Urinary bladder (tissue), 3 donors: ENCODE measurements at regions not wholly inside any gene's neighbourhood (a gene's known extent, or its start where the extent isn't known, plus 50 kb on each side); places are given as distances from the start of the nearest gene placed in this dataset.
"Not testable (repeated sequence)": the region's sequence is repeated elsewhere in the genome, so short reads cannot be mapped to it uniquely, and the experiment has no call there.

Experiments used
- DNase-seq: peaks from one replicate; pipeline ENCODE4 v3.0.0-alpha.2; 2015; ENCODE audit errors: extremely low spot score
- H3K27ac ChIP-seq: one replicate; pipeline ENCODE4 v1.5.1; 2013; ENCODE audit warnings: low read depth, mild to moderate bottlenecking, moderate library complexity
- H3K36me3 ChIP-seq: one replicate; pipeline ENCODE4 v1.6.1; 2013; ENCODE audit warnings: mild to moderate bottlenecking, moderate library complexity; ENCODE audit not compliant: insufficient read depth
- H3K4me1 ChIP-seq: one replicate; pipeline ENCODE4 v1.6.1; 2013; ENCODE audit warnings: mild to moderate bottlenecking, moderate library complexity; ENCODE audit not compliant: insufficient read depth
- H3K4me3 ChIP-seq: one replicate; pipeline ENCODE4 v1.5.1; 2013; ENCODE audit warnings: low read depth, low read length
- WGBS: extraction: QIAGEN DNeasy Blood & Tissue Kit; methylation state at CpG from one replicate; pipeline ENCODE4 v1.1.7; 2013; 5-methylcytosine and 5-hydroxymethylcytosine counted together
- donor health status: healthy with polysubstance abuse.
- donor health status: healthy.

DNA sequence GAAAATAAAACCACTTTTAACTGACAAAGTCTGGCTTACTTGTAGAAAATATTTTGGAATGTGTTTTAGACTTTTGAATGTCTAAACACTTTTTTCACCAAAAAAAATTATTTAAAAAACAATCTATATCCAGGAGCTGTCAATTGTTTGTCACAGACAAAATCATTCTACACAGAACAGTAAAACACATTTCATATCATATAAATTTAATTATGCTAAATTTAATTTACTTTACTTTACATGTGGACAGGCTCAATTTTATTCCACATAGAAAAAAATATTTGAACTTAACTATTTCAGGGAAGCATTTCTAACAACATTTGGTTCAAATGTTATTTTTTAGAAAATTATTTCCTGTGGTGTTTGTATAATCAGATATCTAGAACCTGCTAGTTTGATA is 1417.0 kb downstream of the ZPLD1 start:
- DNase-seq: no peak
- H3K36me3 ChIP-seq: no peaks in the 10 kb centered on the region
- H3K27ac ChIP-seq: no peak overlapping the region
- H3K4me1 ChIP-seq: no peaks in the 10 kb centered on the region
- no peak overlapping the region for H3K4me3 ChIP-seq

DNA sequence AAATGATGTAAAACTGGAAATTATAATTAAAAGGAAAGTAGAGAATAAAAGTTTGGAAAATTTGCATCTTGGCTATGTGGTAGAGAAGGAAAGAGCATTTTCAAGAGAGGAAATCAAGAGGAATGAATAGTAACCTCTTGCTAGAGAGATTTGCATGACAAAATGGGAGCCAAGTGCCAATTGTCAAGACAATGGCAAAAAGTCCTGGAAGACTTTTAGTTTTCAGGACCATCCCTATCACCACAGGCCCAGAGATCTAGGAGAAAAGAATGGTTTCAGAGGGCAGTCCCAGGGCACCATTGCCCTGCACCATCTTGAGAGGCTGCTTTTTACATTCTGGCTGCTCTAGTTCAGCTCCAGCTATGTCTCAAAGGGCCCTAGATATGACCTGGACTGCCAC is 1427.6 kb downstream of the ZPLD1 start:
- Histone ChIP-seq H3K4me1 (no peaks in the 10 kb centered on the region), H3K36me3 (no peaks in the 10 kb centered on the region), H3K4me3 (no peak overlapping the region), H3K27ac (no peak overlapping the region)
- DNase-seq: no peak

DNA sequence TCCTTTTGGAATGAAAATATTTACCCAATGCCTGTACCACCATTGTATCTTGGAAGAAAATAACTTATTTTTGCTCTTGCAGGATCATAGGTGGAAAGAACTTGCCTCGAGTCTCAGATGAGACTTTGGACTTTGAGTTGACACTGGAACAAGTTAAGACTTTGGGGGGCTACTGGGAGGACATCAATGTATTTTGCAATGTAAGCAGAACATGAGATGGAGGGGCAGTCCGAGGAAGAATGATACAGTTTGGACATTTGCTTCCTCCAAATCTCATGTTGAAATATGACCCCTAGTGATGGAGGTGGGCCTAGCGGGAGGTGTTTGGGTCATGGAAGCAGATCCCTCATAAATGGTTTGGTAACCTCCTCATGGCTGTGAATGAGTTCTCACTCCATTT is 1428.6 kb downstream of the ZPLD1 start:
- H3K27ac ChIP-seq: no peak overlapping the region
- no peaks in the 10 kb centered on the region for H3K4me1 ChIP-seq
- no peaks in the 10 kb centered on the region for H3K36me3 ChIP-seq
- H3K4me3 ChIP-seq: no peak overlapping the region
- no peak for DNase-seq
- 92% methylated on average over 3 of the region's 3 CpGs for WGBS

DNA sequence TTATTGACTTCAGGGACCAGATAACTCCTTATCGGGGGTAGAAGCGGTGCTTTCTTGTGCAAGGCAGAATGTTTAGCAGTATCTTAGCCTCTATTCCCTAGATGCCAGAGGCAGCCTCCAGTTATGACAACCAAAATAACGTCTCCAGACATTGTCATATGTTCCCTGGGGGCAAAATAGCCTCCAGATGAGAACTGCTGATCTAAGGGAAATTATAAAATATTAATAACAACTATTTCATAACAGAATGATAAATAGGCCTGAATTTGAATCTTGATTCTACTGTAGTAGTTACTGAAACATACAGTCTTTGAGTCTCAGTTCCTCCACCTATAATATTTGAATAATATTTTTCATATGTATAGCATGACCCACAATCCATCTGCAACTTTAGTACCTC is 1431.3 kb downstream of the ZPLD1 start:
- Histone ChIP-seq H3K27ac (no peak overlapping the region), H3K4me3 (no peak overlapping the region), H3K36me3 (no peaks in the 10 kb centered on the region), H3K4me1 (no peaks in the 10 kb centered on the region)
- DNase-seq: no peak
- 87% methylated on average over 3 of the region's 3 CpGs for WGBS

DNA sequence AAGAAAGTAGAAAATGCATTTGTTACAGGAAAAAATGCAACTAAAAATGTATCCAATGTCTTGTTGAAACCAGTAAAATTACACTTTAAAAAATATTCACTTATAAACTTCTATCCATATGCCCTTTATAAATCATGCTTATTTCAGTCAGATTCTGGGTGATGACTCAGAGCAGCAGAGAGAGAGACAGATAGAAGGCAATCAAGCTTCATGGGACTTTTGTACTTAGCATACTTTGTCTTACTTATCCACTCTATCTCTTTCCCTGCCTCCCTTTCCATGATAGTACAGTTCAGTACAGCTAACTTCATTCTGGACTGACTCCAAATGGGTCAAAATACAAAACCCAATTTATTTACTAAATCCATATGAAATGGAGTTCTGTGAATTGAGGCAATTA is 1438.2 kb downstream of the ZPLD1 start:
- H3K4me3 ChIP-seq: no peak overlapping the region
- DNase-seq: no peak
- H3K36me3 ChIP-seq: no peaks in the 10 kb centered on the region
- no peaks in the 10 kb centered on the region for H3K4me1 ChIP-seq
- H3K27ac ChIP-seq: no peak overlapping the region

DNA sequence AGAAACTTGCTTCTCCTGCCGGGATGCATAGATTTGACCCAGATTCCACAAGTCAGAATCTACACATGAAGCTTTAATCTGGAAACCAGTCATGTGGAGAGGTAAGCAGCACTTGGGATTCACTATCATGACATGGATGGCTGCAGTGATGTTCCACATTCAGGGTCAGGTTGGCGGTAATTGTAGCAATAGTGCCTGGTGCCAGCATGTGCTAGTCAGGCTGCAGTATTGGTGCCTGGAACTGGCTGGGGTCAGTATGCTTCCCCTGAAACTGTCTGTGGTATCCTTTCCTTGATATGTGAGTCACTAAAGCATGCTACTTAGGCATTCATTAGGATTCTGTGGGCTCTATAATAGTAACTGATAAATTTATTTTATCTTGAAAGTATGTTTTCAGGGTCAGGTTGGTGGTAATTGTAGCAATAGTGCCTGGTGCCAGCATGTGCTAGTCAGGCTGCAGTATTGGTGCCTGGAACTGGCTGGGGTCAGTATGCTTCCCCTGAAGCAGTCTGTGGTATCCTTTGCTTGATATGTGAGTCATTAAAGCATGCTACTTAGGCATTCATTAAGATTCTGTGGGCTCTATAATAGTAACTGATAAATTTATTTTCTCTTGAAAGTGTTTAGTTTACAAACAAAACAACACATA is 1439.2 kb downstream of the ZPLD1 start:
- 94% methylated on average over 2 of the region's 2 CpGs for WGBS
- DNase-seq: no peak
- Histone ChIP-seq H3K4me3 (no peak overlapping the region), H3K27ac (no peak overlapping the region), H3K4me1 (no peaks in the 10 kb centered on the region), H3K36me3 (no peaks in the 10 kb centered on the region)

DNA sequence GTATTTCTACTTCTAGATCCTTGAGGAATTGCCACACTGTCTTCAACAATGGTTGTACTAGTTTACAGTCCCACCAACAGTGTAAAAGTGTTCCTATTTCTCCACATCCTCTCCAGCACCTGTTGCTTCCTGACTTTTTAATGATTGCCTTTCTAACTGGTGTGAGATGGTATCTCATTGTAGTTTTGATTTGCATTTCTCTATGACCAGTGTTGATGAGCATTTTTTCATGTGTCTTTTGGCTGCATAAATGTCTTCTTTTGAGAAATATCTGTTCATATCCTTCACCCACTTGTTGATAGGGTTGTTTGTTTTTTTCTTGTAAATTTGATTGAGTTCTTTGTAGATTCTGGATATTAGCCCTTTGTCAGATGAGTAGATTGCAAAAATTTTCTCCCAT is 1447.0 kb downstream of the ZPLD1 start:
- H3K36me3 ChIP-seq, H3K27ac ChIP-seq, H3K4me3 ChIP-seq, DNase-seq, H3K4me1 ChIP-seq: not testable (repeated sequence)

DNA sequence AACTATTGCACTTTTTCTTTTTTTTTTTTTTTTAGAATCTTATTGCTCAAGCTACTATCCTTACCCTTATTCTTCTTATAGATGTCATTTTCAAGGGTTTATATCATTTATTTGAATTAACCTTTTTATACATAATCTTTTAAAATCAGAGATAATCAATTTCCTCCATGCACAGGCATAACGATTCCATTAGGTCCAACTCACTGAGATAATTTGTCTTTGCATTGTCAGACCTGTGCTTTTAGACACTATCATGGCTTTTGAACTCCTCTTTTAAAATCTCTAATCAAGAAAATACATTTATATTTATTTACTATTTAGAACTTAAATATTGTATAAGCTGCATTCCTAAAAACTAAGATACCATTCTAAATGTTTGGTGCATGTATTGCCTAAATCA is 1454.9 kb downstream of the ZPLD1 start:
- Histone ChIP-seq H3K4me3 (no peak overlapping the region), H3K36me3 (no peaks in the 10 kb centered on the region), H3K4me1 (no peaks in the 10 kb centered on the region), H3K27ac (no peak overlapping the region)
- WGBS: 78% methylated on average over 1 of the region's 1 CpG
- DNase-seq: no peak

DNA sequence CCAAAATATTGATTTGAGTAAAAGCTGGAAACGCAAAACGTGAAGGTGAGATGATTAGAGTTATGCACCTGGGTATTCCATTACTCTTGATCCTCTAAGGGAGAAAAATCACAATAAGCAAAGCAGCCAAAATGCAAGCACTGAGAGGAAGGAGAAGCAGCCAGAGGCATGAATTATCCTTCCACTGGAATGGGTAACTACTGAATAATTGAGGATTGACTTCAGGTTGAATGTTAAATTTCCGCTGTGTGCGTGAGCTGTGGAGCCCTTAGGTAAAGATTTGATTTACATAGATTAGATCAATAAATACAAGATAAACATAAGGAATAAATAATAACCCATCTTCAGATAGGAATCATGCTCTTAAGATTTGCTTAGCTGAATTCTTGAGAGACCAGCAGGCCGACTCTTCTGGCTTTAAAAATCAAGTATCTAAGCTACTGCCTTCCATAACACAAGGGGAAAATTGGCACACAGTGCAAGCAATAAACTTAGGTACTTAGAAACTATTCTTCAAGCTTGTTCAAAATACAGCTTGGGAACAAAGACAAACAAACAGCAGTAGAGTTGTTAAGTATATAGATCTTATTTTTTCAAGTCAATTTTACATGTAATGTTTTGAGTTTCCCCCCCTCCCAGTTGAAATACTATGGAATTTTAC is 1459.5 kb downstream of the ZPLD1 start:
- H3K4me1 ChIP-seq: no peaks in the 10 kb centered on the region
- H3K27ac ChIP-seq: no peak overlapping the region
- no peak for DNase-seq
- 80% methylated on average over 5 of the region's 5 CpGs for WGBS
- no peak overlapping the region for H3K4me3 ChIP-seq
- H3K36me3 ChIP-seq: no peaks in the 10 kb centered on the region

DNA sequence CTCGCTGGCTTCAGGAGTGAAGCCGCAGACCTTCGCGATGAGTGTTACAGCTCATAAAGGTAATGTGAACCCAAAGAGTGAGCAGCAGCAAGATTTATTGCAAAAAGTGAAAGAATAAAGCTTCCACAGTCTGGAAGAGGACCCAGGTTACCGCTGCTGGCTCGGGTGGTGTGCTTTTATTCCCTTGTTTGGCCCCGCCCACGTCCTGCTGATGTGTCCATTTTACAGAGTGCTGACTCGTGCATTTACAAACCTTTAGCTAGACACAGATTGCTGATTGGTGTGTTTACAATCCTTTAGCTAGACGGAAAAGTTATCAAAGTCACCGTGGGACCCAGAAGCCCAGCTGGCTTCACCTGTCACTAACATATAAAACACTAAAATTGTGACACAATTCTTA is 1464.5 kb downstream of the ZPLD1 start:
- no peak overlapping the region for H3K27ac ChIP-seq
- WGBS: 81% methylated on average over 11 of the region's 11 CpGs
- no peak for DNase-seq
- no peaks in the 10 kb centered on the region for H3K4me1 ChIP-seq
- H3K36me3 ChIP-seq: no peaks in the 10 kb centered on the region
- H3K4me3 ChIP-seq: no peak overlapping the region

DNA sequence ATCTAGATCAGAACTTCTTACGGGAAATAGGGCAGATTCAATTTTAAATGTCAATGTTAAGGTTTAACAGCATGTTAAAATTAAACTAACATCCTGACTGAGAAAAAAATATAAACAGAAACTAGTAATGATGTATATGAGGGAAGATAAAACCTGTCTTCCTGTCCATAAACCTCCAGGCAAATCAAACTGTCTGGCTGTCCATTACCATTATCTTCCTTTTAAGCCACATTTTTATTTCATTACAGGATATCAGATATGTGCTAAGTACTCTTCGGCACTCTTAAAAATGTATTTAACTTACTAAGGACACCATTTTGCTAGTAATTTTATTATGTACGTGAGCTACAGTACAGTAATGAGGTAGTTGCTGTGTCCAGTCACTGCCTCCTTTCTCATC is 1461.7 kb upstream of the ALCAM start:
- no peaks in the 10 kb centered on the region for H3K36me3 ChIP-seq
- no peaks in the 10 kb centered on the region for H3K4me1 ChIP-seq
- no peak for DNase-seq
- no peak overlapping the region for H3K27ac ChIP-seq
- WGBS: 75% methylated on average over 3 of the region's 3 CpGs
- H3K4me3 ChIP-seq: no peak overlapping the region

DNA sequence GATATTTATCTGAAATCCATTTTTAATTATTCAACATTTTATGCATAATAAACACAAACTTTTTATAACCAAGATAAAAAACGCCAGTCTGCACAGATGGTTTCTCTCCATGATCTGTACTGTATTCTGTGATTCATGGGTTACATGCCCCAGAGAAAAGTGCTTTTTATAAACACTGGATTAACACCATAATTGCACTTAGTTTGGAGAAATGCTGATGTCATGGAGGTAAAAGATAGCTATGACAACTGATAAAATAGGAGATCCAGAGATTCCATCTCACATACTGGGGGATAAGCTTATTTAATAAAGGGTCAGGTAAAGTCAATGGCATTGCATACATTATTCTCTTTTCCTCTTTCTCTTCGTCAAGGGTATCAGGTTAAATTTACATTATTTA is 1460.4 kb upstream of the ALCAM start:
- 39% methylated on average over 2 of the region's 2 CpGs for WGBS
- no peak overlapping the region for H3K4me3 ChIP-seq
- no peaks in the 10 kb centered on the region for H3K4me1 ChIP-seq
- H3K27ac ChIP-seq: no peak overlapping the region
- DNase-seq: no peak
- no peaks in the 10 kb centered on the region for H3K36me3 ChIP-seq

DNA sequence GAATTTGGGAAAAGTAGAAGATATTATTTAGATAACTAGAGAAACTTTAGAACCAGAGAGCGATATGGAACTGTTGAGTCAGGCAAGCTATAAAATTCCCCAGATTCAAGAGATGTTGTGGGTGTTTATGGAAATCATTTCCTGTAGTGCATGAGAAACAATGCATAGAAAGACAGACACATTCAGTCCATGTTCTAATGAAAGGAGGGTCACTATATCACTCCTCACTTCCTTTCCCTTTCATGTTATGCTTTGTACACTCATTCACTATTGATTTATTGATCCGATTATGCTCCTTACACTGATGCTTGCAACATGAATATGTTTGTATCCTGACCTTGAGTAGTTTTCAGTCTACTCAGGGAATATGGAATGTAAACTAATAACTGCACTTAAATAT is 1459.9 kb upstream of the ALCAM start:
- H3K27ac ChIP-seq: no peak overlapping the region
- H3K36me3 ChIP-seq: no peaks in the 10 kb centered on the region
- no peak for DNase-seq
- no peak overlapping the region for H3K4me3 ChIP-seq
- H3K4me1 ChIP-seq: no peaks in the 10 kb centered on the region
- 83% methylated on average over 2 of the region's 2 CpGs for WGBS

DNA sequence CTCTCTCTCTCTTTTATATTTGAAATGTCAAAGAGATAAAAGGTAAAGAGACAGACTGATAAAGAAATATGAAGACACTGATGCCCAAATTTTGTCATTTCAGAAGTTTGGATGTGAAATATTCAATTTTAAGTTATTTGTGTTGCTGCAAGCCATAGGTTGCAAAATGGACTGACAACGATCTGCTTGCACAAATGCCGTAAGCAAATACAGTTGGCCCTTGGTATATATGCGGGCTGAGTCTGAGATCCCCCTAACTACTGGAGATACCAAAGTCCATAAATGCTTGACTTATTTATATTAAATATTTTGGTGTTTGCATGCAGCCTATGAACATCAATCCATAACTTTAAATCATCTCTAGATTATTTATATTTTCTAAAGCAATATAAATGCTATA is 1459.1 kb upstream of the ALCAM start:
- WGBS: 95% methylated on average over 3 of the region's 3 CpGs

DNA sequence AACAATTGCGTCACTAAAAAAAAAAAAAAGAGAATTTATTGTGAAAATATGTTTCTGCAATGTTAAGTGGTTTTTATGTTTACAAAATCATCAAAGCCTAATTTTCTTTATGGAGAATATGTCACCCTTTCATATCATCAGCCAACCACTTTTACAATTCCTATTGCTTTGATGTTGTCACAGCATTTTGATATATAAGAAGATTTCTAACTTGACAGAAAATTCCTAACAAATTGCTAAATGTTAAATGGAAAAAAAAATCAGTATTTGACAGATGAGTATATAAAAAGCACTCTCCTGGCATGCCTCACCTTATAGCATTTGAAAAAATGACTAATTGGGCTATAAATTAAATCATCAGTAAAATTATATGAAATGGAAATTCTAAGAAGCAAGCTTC is 1457.3 kb upstream of the ALCAM start:
- Histone ChIP-seq H3K4me1 (no peaks in the 10 kb centered on the region), H3K27ac (no peak overlapping the region), H3K4me3 (no peak overlapping the region), H3K36me3 (no peaks in the 10 kb centered on the region)
- DNase-seq: no peak
- WGBS: 93% methylated on average over 1 of the region's 1 CpG

More for the DNA sequence above, 1459.1 kb upstream of the ALCAM start:
- DNase-seq: no peak
- H3K36me3 ChIP-seq: no peaks in the 10 kb centered on the region
- no peak overlapping the region for H3K4me3 ChIP-seq
- H3K4me1 ChIP-seq: no peaks in the 10 kb centered on the region
- no peak overlapping the region for H3K27ac ChIP-seq
